ENCODE measurements at regions not wholly inside any gene's neighbourhood (a gene's known extent, or its start where the extent isn't known, plus 50 kb on each side); places are given as distances from the start of the nearest gene placed in this dataset.
A peak's percentile ranks its signal among the peaks of the same experiment; 100 is the strongest.

DNA sequence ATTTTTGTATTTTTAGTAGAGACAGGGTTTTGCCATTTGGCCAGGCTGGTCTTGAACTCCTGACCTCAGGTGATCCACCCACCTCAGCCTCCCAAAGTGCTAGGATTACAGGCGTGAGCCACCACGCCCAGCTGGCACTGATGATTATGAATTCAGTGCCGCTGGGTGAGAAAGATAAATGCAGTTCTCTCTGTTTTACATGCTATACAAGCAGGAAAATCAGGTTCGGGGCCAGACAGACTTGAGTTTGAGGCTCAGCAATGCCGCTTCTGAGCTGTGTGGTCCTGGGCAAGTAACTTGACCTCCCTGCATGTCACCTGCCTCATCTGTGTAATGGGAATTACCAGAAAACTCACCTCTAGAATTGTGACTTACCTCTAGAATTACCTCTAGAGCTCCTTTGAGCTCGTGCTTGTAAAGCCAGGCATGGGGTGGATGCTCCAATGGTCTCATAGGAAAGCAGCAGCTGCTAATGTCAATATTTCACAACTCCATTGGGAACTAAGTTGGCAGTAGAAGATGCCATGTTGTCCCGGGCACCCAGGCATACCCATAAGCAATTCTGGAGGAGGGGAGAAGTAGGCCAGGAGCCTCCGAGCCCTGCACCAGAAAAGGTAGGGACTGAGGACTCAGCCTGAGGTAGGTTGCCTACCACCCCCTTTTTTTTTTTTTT is 119.8 kb upstream of the SLC25A33 start:
- ChIA-PET CTCF (no interaction called here), POLR2A (no interaction called here)
- Mint-ChIP-seq H3K4me3 (no peak overlapping the region), H3K9me3 (no peaks in the 10 kb centered on the region), H3K27ac (no peak overlapping the region), H3K27me3 (peaks cover 24% of the 10 kb centered on the region), H3K4me1 (ENCODE audit: low read depth) (peaks cover 25% of the 10 kb centered on the region), H3K36me3 (ENCODE audit: low read depth) (no peaks in the 10 kb centered on the region)
- DNase-seq (no peak), ATAC-seq (no peak)
- TF ChIP-seq, protein P1, sequence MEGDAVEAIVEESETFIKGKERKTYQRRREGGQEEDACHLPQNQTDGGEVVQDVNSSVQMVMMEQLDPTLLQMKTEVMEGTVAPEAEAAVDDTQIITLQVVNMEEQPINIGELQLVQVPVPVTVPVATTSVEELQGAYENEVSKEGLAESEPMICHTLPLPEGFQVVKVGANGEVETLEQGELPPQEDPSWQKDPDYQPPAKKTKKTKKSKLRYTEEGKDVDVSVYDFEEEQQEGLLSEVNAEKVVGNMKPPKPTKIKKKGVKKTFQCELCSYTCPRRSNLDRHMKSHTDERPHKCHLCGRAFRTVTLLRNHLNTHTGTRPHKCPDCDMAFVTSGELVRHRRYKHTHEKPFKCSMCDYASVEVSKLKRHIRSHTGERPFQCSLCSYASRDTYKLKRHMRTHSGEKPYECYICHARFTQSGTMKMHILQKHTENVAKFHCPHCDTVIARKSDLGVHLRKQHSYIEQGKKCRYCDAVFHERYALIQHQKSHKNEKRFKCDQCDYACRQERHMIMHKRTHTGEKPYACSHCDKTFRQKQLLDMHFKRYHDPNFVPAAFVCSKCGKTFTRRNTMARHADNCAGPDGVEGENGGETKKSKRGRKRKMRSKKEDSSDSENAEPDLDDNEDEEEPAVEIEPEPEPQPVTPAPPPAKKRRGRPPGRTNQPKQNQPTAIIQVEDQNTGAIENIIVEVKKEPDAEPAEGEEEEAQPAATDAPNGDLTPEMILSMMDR (IDR thresholded peaks at IDR 0.05) = no peak
- intact Hi-C loops (cut with micrococcal nuclease) = no loop called here

DNA sequence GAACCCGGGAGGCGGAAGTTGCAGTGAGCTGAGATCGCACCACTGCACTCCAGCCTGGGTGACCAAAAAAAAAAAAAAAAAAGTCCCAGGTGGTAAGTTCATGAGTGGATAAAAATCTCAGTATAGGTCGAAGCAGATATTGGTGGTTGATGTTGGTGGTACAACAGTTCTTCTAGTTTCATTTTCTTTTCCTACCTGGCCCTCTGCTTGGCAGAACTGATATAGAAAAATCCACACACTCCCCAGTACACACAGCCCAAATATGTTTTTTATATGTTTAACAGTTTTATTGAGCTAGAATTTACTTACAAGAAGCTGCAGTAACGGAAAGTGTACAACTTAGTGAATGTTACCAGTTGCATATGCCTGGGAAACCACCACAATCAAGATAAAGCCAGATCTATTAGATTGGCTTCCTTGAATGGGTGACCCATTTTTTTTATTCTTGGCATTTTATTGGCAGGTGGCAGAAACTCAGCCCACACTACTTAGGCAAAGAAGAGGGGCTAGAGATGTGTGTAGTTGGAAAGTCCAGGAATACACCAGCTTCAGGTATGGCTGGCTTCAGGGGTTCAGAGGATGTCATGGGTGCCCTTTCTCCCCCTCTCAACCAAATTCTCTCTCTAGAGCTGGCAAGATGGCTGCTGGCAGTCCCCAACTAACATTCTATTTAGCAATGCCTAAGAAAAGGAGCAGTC is 118.3 kb upstream of the SLC25A33 start:
- Mint-ChIP-seq H3K9me3 (no peaks in the 10 kb centered on the region), H3K36me3 (ENCODE audit: low read depth) (no peaks in the 10 kb centered on the region), H3K4me1 (ENCODE audit: low read depth) (peaks cover 37% of the 10 kb centered on the region), H3K4me3 (no peak overlapping the region), H3K27me3 (peaks cover 27% of the 10 kb centered on the region), H3K27ac (no peak overlapping the region)
- TF ChIP-seq, protein P1 (IDR thresholded peaks at IDR 0.05) = no peak
- DNase-seq (no peak), ATAC-seq (peak; percentile 25)
- intact Hi-C loops (cut with micrococcal nuclease) = no loop called here
- ChIA-PET CTCF (interaction anchor here (1.3 kb wide), 1 partner anchor 34 kb away, joined by 3 read pairs; no protein-coding TSS in a partner anchor), POLR2A (no interaction called here)

DNA sequence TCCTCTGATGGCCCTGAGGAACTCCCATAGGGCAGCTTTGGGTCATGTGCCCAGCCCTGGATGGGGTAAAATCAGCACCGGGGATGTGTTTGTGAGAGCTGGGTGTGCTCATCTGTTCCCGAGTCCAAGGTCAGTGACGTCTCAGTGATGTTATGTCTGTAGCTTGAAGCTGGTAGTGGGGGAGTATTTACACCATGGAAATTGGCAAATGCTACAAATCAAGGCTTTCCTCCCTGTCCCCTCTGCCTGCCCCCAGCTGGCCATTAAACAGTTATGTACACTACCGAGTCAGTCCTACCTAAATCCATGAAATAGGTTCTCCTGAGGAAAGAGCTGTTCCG is 117.8 kb upstream of the SLC25A33 start:
- Mint-ChIP-seq H3K4me3 (no peak overlapping the region), H3K27me3 (peaks cover 24% of the 10 kb centered on the region), H3K9me3 (no peaks in the 10 kb centered on the region), H3K27ac (no peak overlapping the region), H3K4me1 (ENCODE audit: low read depth) (peaks cover 39% of the 10 kb centered on the region), H3K36me3 (ENCODE audit: low read depth) (no peaks in the 10 kb centered on the region)
- intact Hi-C loops (cut with micrococcal nuclease) = no loop called here
- TF ChIP-seq, protein P1 (IDR thresholded peaks at IDR 0.05) = no peak
- CTCF ChIA-PET = interaction anchor here (1.3 kb wide), 1 partner anchor 34 kb away, joined by 3 read pairs; no protein-coding TSS in a partner anchor
- ATAC-seq (no peak), DNase-seq (no peak)
- POLR2A ChIA-PET = no interaction called here

DNA sequence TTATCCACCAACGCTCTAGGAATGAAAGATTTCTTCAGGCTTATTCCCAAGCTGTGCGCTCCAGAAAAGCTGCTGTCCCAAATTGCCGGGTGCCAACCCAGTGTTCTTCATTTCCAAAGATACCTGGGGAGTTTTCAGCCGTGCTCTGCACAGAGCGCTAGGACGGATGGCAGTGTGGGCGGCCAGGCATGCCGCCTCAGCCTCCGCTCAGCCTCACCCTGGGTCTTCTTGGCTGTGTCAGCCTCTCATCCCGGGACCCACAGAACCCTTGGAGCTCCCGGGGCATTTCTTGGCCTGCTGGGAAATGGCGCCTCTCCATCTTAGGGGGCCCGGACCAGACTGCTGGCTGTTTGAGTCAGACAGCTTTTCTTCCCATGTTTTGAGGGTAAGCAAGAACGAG is 116.9 kb upstream of the SLC25A33 start:
- Mint-ChIP-seq H3K27ac (no peak overlapping the region), H3K9me3 (no peaks in the 10 kb centered on the region), H3K4me1 (ENCODE audit: low read depth) (peaks cover 37% of the 10 kb centered on the region), H3K4me3 (no peak overlapping the region), H3K36me3 (ENCODE audit: low read depth) (no peaks in the 10 kb centered on the region), H3K27me3 (peaks cover 19% of the 10 kb centered on the region)
- no peak for DNase-seq
- ChIA-PET CTCF (interaction anchor here (1.2 to 1.9 kb wide), 4 partner anchors 9 to 69 kb away, joined by 3 to 5 read pairs (median 4); no protein-coding TSS in a partner anchor), POLR2A (interaction anchor here (0.7 kb wide), 1 partner anchor 24 kb away, joined by 3 read pairs; no protein-coding TSS in a partner anchor)
- intact Hi-C loops (cut with micrococcal nuclease) = no loop called here
- TF ChIP-seq, protein P1 (IDR thresholded peaks at IDR 0.05) = no peak
- no peak for ATAC-seq

DNA sequence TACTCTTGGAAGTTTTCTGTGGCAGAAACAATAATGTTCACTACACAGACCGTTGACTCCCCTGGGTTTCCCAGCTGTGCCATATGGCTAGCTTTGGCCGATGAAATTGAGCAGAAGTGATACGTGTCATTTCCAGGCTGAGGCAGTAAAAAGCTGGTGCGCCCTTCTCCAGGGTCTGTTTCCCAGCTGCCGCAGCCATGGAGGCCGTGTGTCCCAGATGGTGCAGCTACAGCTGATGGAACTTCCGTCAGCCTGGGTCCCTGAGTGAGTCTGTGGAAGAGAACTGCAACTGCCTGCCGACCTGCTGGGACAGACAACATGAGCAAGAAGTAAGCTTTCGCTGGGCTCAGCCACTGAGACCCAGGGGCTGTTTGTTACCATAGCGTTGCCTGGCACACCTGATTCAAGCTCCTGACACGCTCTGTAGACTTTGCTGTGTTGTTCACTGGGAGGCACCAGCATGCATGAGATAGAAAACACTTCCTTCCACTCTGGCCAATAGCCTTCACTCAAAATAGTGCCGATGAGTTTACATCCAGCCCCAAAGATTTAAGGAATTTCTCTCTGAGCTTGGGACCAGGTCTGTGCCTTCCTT is 116.3 kb upstream of the SLC25A33 start:
- TF ChIP-seq, protein P1 (IDR thresholded peaks at IDR 0.05) = no peak
- Mint-ChIP-seq H3K27ac (no peak overlapping the region), H3K36me3 (ENCODE audit: low read depth) (no peaks in the 10 kb centered on the region), H3K4me1 (ENCODE audit: low read depth) (peaks cover 33% of the 10 kb centered on the region), H3K27me3 (peaks cover 16% of the 10 kb centered on the region), H3K9me3 (no peaks in the 10 kb centered on the region), H3K4me3 (no peak overlapping the region)
- CTCF ChIA-PET = interaction anchor here (1.2 to 1.9 kb wide), 6 partner anchors 10 to 156 kb away, joined by 3 to 5 read pairs (median 4); no protein-coding TSS in a partner anchor
- DNase-seq (no peak), ATAC-seq (no peak)
- POLR2A ChIA-PET = interaction anchor here (1.0 kb wide), 1 partner anchor 19 kb away, joined by 3 read pairs; no protein-coding TSS in a partner anchor
- intact Hi-C loops (cut with micrococcal nuclease) = no loop called here
